Caco-2 (cell line): ENCODE measurements at regions not wholly inside any gene's neighbourhood (a gene's known extent, or its start where the extent isn't known, plus 50 kb on each side); places are given as distances from the start of the nearest gene placed in this dataset.

Experiments
- BruUV-seq: library from RNA; stranded (reverse); fragments of 400-500 nt; replicated peaks from 2 replicates; lab custom pipeline; 2021; lab: Mats Ljungman, UMichigan
- CTCF ChIA-PET: fragments of 300-600 bp; sonication (Branson Sonifier 250); formaldehyde crosslinking; loops from one replicate; lab custom pipeline; 2022; ENCODE audit warnings: antibody characterized with exemption; lab: Charles Lee
- POLR2A ChIA-PET: fragments of 300-600 bp; sonication (Branson Sonifier 250); formaldehyde crosslinking; loops from one replicate; lab custom pipeline; 2022; ENCODE audit warnings: antibody characterized with exemption; lab: Charles Lee
- DNase-seq, 2 experiments: peaks; one replicate each; pipeline versions ENCODE4 v3.0.0 to v3.0.0-alpha.2; 2020 to 2022
- H3K27me3 ChIP-seq: replicated peaks from 2 replicates; pipeline ENCODE4 v1.6.0; 2011; ENCODE audit warnings: low read length; ENCODE audit not compliant: control insufficient read depth, insufficient read depth
- H3K36me3 ChIP-seq: 2 replicates; pipeline ENCODE4 v1.5.1; 2011; ENCODE audit warnings: low read length; ENCODE audit not compliant: control insufficient read depth, insufficient read depth
- H3K4me1 ChIP-seq: fragments of 250-450 bp; sonication (Bioruptor Pico); 2 replicates; pipeline ENCODE4 v1.5.1; 2020; ENCODE audit warnings: mild to moderate bottlenecking
- H3K4me3 ChIP-seq: 2 replicates; pipeline ENCODE4 v1.5.1; 2011; ENCODE audit warnings: low read depth, mild to moderate bottlenecking, control low read depth, low read length
- H3K9me3 ChIP-seq: fragments of 250-450 bp; sonication (Bioruptor Pico); 2 replicates; pipeline ENCODE4 v1.5.1; 2020; ENCODE audit warnings: mild to moderate bottlenecking, moderate library complexity
- H3K27ac Mint-ChIP-seq: one replicate; pipeline ENCODE4 v1.8.0; 2022; ENCODE audit warnings: mixed read lengths; ENCODE audit not compliant: unreplicated experiment
- H3K27me3 Mint-ChIP-seq: one replicate; pipeline ENCODE4 v1.8.0; 2022; ENCODE audit warnings: mixed read lengths; ENCODE audit not compliant: insufficient read depth, unreplicated experiment
- H3K36me3 Mint-ChIP-seq: one replicate; pipeline ENCODE4 v1.8.0; 2022; ENCODE audit warnings: mild to moderate bottlenecking, mixed read lengths; ENCODE audit not compliant: insufficient read depth, unreplicated experiment
- H3K4me1 Mint-ChIP-seq: one replicate; pipeline ENCODE4 v1.8.0; 2022; ENCODE audit warnings: low read depth, mixed read lengths; ENCODE audit not compliant: unreplicated experiment
- H3K4me3 Mint-ChIP-seq: one replicate; pipeline ENCODE4 v1.8.0; 2022; ENCODE audit warnings: mild to moderate bottlenecking, moderate library complexity, mixed read lengths; ENCODE audit not compliant: unreplicated experiment
- H3K9me3 Mint-ChIP-seq: one replicate; pipeline ENCODE4 v1.8.0; 2022; ENCODE audit warnings: mixed read lengths; ENCODE audit not compliant: unreplicated experiment
- CTCF ChIP-seq, 2 experiments: fragments of 200-600 bp in 1 of 2; IDR thresholded peaks; 1 replicate in 1 of 2; 2 replicates in 1 of 2; pipeline versions ENCODE4 v1.5.1 to v1.8.0; 2011 to 2022; ENCODE audit warnings: antibody characterized with exemption in 1 of 2, control low read depth in 1 of 2, inconsistent platforms in 1 of 2, low read depth in 1 of 2, low read length in 1 of 2, mild to moderate bottlenecking in 1 of 2, moderate library complexity in 1 of 2; ENCODE audit not compliant: insufficient read depth in 1 of 2, severe bottlenecking in 1 of 2, unreplicated experiment in 1 of 2
- intact Hi-C: fragments of 100-400 bp; cut with micrococcal nuclease; formaldehyde crosslinking; loops from one replicate; pipeline ENCODE4 v1.10.0; 2022; ENCODE audit not compliant: unreplicated experiment

GRCh38 chr16:76913046-76913445 is 277.9 kb upstream of the MON1B start:
- Mint-ChIP-seq H3K27me3 (peaks cover 13% of the 10 kb centered on the region), H3K9me3 (no peaks in the 10 kb centered on the region), H3K36me3 (no peaks in the 10 kb centered on the region), H3K4me3 (no peak overlapping the region), H3K27ac (no peak overlapping the region), H3K4me1 (no peaks in the 10 kb centered on the region)
- no peaks in the 10 kb centered on the region for H3K27me3 ChIP-seq
- intact Hi-C loops, result no loop called here
- ChIA-PET CTCF (no interaction called here), POLR2A (no interaction called here)
- no peak overlapping the region for H3K4me3 ChIP-seq
- no TSS peak for BruUV-seq
- TF ChIP-seq CTCF (IDR thresholded peaks at IDR 0.05; ENCODE audit: insufficient read depth in 1 of 2, low read depth in 1 of 2, low read length in 1 of 2, severe bottlenecking in 1 of 2, unreplicated experiment in 1 of 2), result no peak
- no peaks in the 10 kb centered on the region for H3K36me3 ChIP-seq
- no peaks in the 10 kb centered on the region for H3K4me1 ChIP-seq
- H3K9me3 ChIP-seq, result no peaks in the 10 kb centered on the region
- DNase-seq, result no peak

GRCh38 chr16:76926042-76926441 is 264.9 kb upstream of the MON1B start:
- DNase-seq, result no peak
- CTCF ChIA-PET, result no interaction called here
- Histone ChIP-seq H3K36me3 (no peaks in the 10 kb centered on the region), H3K4me3 (no peak overlapping the region), H3K27me3 (no peaks in the 10 kb centered on the region), H3K9me3 (no peaks in the 10 kb centered on the region), H3K4me1 (peaks cover 5% of the 10 kb centered on the region; the same call in 1 of the 2 replicates)
- POLR2A ChIA-PET, result no interaction called here
- intact Hi-C loops, result no loop called here
- no peaks in the 10 kb centered on the region for H3K9me3 Mint-ChIP-seq
- no peak for TF ChIP-seq CTCF (IDR thresholded peaks at IDR 0.05; ENCODE audit: insufficient read depth in 1 of 2, low read depth in 1 of 2, low read length in 1 of 2, severe bottlenecking in 1 of 2, unreplicated experiment in 1 of 2)
- H3K27me3 Mint-ChIP-seq, result peaks cover 4% of the 10 kb centered on the region
- H3K27ac Mint-ChIP-seq, result no peak overlapping the region
- BruUV-seq, result no TSS peak
- H3K4me1 Mint-ChIP-seq, result no peaks in the 10 kb centered on the region
- H3K36me3 Mint-ChIP-seq, result no peaks in the 10 kb centered on the region
- H3K4me3 Mint-ChIP-seq, result no peak overlapping the region

GRCh38 chr16:76926595-76926994 is 264.4 kb upstream of the MON1B start:
- intact Hi-C loops, result no loop called here
- Mint-ChIP-seq H3K27ac (no peak overlapping the region), H3K36me3 (no peaks in the 10 kb centered on the region), H3K4me3 (no peak overlapping the region), H3K4me1 (no peaks in the 10 kb centered on the region), H3K9me3 (no peaks in the 10 kb centered on the region), H3K27me3 (peaks cover 4% of the 10 kb centered on the region)
- no TSS peak for BruUV-seq
- CTCF ChIA-PET, result no interaction called here
- Histone ChIP-seq H3K36me3 (no peaks in the 10 kb centered on the region), H3K4me3 (no peak overlapping the region), H3K4me1 (peaks cover 5% of the 10 kb centered on the region; the same call in 1 of the 2 replicates), H3K27me3 (no peaks in the 10 kb centered on the region), H3K9me3 (no peaks in the 10 kb centered on the region)
- no peak for DNase-seq
- TF ChIP-seq CTCF (IDR thresholded peaks at IDR 0.05; ENCODE audit: insufficient read depth in 1 of 2, low read depth in 1 of 2, low read length in 1 of 2, severe bottlenecking in 1 of 2, unreplicated experiment in 1 of 2), result no peak
- POLR2A ChIA-PET, result no interaction called here
